Kidney epithelial cell (primary cell): ENCODE measurements at regions not wholly inside any gene's neighbourhood (a gene's known extent, or its start where the extent isn't known, plus 50 kb on each side); places are given as distances from the start of the nearest gene placed in this dataset.

Source experiments
- DNase-seq: peaks from one replicate; pipeline ENCODE4 v3.0.0-alpha.2; 2010; ENCODE audit warnings: low read depth
- H3K27me3 ChIP-seq: 2 replicates; pipeline ENCODE4 v1.6.0; 2011; ENCODE audit warnings: low read length; ENCODE audit not compliant: control insufficient read depth, insufficient read depth
- H3K36me3 ChIP-seq: 2 replicates; pipeline ENCODE4 v1.5.1; 2011; ENCODE audit warnings: low read length; ENCODE audit not compliant: control insufficient read depth, insufficient read depth
- H3K4me3 ChIP-seq: 2 replicates; pipeline ENCODE4 v1.5.1; 2011; ENCODE audit warnings: low read depth, mild to moderate bottlenecking, control low read depth, low read length
- CTCF ChIP-seq: IDR thresholded peaks from 2 replicates; pipeline ENCODE4 v1.5.1; 2011; ENCODE audit warnings: mild to moderate bottlenecking, moderate library complexity, low read length, control low read depth, inconsistent platforms; ENCODE audit not compliant: insufficient read depth, poor library complexity, severe bottlenecking

GRCh38 chr7:1345796-1346755, 113.2 kb downstream of the MICALL2 start:
- H3K36me3 ChIP-seq, result no peaks in the 10 kb centered on the region
- no peak for TF ChIP-seq CTCF
- DNase-seq, result no peak
- H3K27me3 ChIP-seq, result peaks cover 44% of the 10 kb centered on the region
- no peak overlapping the region for H3K4me3 ChIP-seq

GRCh38 chr7:1346851-1347250, 112.4 kb downstream of the MICALL2 start:
- DNase-seq, result no peak
- peaks cover 43% of the 10 kb centered on the region for H3K27me3 ChIP-seq
- H3K36me3 ChIP-seq, result no peaks in the 10 kb centered on the region
- no peak for TF ChIP-seq CTCF
- H3K4me3 ChIP-seq, result no peak overlapping the region

- TF ChIP-seq CTCF, result no peak
- no peak overlapping the region for H3K4me3 ChIP-seq
- DNase-seq, result no peak
- H3K27me3 ChIP-seq, result peaks cover 52% of the 10 kb centered on the region
- H3K36me3 ChIP-seq, result no peaks in the 10 kb centered on the region
Observed at GRCh38 chr7:1348096-1348822, 111.0 kb downstream of the MICALL2 start.

GRCh38 chr7:1348823-1349335, 110.4 kb downstream of the MICALL2 start:
- H3K27me3 ChIP-seq, result peaks cover 52% of the 10 kb centered on the region
- TF ChIP-seq CTCF, result no peak

GRCh38 chr7:1349351-1349761, 109.9 kb downstream of the MICALL2 start:
- H3K4me3 ChIP-seq, result no peak overlapping the region
- no peak for DNase-seq
- no peaks in the 10 kb centered on the region for H3K36me3 ChIP-seq
- H3K27me3 ChIP-seq, result peaks cover 57% of the 10 kb centered on the region
- no peak for TF ChIP-seq CTCF

More at GRCh38 chr7:1348823-1349335, 110.4 kb downstream of the MICALL2 start:
- Histone ChIP-seq H3K36me3 (no peaks in the 10 kb centered on the region), H3K4me3 (no peak overlapping the region)
- no peak for DNase-seq
